ENCODE measurements at regions not wholly inside any gene's neighbourhood (a gene's known extent, or its start where the extent isn't known, plus 50 kb on each side); places are given as distances from the start of the nearest gene placed in this dataset.
"Not testable (repeated sequence)": the region's sequence is repeated elsewhere in the genome, so short reads cannot be mapped to it uniquely, and the experiment has no call there.

DNA sequence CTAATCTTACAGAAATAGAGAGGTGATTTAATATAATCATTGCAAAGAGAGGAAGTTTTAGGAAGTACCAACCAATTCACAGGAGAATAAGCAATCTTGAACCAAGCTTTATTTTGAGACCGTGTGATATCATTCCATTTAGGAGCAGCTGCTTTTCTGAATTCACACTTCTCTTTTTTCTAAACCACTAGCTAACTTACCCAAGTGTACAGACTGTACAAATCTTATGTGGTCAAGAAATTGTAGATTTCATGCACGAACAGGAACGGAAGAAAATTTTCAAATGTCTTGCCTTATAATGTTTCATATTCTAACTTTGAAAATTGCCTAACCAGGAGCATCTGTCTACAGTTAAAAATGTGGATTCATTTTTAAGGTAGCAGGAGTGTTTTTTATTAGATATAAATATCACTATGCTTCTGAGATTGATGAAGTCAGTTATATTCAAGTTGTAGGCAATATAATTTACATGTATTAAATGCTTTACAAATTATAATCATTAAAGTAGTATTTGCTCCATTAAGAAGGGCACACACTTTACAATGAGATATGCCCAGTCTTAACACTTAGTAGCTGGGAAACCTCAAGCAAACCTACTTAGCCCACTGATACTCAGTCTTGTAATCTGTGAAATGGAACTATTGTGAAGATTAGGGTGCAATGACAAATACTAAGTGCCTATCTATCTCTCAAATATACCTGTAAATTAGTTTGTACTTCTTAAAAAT lies 86.7 kb upstream of the FOXN2 start:
- no peak overlapping the region for H3K4me3 ChIP-seq (ENCODE audit: low read depth, low read length)
- DNase-seq (ENCODE audit: low read depth) = peak; percentile 31
- TF ChIP-seq, protein P1, sequence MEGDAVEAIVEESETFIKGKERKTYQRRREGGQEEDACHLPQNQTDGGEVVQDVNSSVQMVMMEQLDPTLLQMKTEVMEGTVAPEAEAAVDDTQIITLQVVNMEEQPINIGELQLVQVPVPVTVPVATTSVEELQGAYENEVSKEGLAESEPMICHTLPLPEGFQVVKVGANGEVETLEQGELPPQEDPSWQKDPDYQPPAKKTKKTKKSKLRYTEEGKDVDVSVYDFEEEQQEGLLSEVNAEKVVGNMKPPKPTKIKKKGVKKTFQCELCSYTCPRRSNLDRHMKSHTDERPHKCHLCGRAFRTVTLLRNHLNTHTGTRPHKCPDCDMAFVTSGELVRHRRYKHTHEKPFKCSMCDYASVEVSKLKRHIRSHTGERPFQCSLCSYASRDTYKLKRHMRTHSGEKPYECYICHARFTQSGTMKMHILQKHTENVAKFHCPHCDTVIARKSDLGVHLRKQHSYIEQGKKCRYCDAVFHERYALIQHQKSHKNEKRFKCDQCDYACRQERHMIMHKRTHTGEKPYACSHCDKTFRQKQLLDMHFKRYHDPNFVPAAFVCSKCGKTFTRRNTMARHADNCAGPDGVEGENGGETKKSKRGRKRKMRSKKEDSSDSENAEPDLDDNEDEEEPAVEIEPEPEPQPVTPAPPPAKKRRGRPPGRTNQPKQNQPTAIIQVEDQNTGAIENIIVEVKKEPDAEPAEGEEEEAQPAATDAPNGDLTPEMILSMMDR (IDR thresholded peaks at IDR 0.05; ENCODE audit: low read depth, low read length, missing control alignments) = no peak

DNA sequence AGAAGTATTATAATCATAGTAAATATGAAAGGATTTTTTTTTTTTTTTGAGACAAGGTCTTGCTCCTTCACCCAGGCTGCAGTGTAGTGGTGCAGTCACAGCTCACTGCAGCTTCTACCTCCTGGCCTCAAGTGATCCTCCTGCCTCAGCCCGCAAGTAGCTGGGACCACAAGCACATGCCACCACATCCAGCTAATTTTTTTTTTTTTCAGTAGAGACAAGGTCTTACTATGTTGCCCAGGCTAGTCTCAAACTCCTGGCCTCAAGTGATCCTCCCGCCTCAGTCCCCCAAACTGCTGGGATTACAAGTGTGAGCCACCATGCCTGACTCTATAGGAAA lies 86.2 kb upstream of the FOXN2 start:
- no peak overlapping the region for H3K4me3 ChIP-seq (ENCODE audit: low read depth, low read length)
- TF ChIP-seq, protein P1 (IDR thresholded peaks at IDR 0.05; ENCODE audit: low read depth, low read length, missing control alignments) = no peak
- DNase-seq (ENCODE audit: low read depth) = no peak

DNA sequence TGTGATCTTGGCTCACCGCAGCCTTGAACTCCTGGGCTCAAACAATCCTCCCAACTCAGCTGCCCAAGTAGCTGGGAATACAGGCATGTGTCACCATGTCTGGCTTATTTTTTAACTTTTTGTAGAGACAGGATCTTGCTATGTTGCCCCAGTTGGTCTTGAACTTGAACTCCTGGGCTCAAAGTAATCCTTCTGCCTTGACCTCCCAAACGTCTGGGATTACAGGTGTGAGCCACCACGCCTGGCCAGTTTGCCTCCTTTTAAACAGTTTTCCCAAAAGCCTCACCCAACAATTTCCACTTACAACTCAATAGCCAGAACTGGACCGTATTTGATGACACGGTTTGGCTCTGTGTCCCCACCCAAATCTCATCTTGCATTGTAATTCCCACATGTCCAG lies 85.4 kb upstream of the FOXN2 start:
- TF ChIP-seq, protein P1 (IDR thresholded peaks at IDR 0.05; ENCODE audit: low read depth, low read length, missing control alignments) = no peak
- H3K4me3 ChIP-seq (ENCODE audit: low read depth, low read length) = no peak overlapping the region
- DNase-seq (ENCODE audit: low read depth) = no peak

DNA sequence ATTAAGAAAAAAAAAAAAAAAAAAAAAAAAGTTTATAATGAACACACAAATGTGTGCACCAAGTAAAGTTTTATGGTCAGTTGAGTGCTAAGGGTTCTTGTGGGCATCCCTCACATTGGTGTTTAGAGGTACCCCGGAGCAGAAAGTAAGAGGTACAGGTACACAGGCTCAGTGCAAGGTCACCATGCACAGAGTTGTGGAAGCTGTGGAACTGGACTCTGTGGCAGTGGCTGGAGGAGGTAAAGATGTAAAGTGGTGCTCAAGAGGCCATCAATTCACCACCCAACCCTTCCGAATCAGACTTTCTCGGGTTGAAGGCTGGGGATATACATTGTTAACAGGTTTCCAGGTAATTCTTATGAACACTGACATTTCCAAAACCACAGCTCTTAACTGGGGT lies 83.6 kb upstream of the FOXN2 start:
- H3K4me3 ChIP-seq (ENCODE audit: low read depth, low read length) = no peak overlapping the region
- TF ChIP-seq, protein P1 (IDR thresholded peaks at IDR 0.05; ENCODE audit: low read depth, low read length, missing control alignments) = no peak
- DNase-seq (ENCODE audit: low read depth) = no peak

DNA sequence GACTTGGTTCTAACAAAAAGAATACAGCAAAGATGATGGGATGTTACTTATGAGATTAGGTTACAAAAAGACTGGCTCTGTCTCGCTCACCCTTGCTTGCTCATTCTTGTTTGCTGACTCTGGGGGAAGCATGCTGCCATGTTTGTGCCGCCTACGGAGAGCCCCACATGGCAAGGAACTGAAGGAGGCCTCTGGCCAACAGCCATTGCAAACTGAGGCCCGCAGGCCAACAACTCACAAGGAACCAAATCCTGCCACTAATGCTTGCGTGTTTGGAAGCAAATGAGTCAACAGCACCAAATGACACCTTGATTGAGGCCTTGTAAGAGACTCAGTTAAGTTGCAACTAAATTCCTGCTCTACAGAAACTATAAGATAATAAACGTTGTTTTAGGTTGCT lies 82.1 kb upstream of the FOXN2 start:
- TF ChIP-seq, protein P1 (IDR thresholded peaks at IDR 0.05; ENCODE audit: low read depth, low read length, missing control alignments) = no peak
- no peak overlapping the region for H3K4me3 ChIP-seq (ENCODE audit: low read depth, low read length)
- DNase-seq (ENCODE audit: low read depth) = no peak

DNA sequence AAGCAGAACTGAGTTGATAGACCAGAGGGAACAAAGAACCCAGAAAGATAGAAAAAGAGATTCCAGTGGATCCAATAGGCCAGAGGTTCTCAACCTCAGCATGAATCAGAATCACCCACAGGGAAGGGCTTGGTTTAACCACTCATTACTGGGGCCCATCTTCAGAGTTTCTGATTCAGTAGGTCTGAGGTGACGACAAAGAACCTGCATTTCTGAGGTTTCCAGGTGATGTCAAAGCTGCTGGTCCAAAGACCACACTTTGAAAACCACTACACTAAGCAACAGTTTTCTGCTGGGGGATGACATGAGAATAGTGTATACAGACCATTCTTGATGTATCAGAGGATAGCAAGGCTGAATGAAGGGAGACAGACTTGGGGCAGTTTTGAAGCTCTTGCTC lies 81.5 kb upstream of the FOXN2 start:
- TF ChIP-seq, protein P1 (IDR thresholded peaks at IDR 0.05; ENCODE audit: low read depth, low read length, missing control alignments) = no peak
- DNase-seq (ENCODE audit: low read depth) = no peak
- H3K4me3 ChIP-seq (ENCODE audit: low read depth, low read length) = no peak overlapping the region

DNA sequence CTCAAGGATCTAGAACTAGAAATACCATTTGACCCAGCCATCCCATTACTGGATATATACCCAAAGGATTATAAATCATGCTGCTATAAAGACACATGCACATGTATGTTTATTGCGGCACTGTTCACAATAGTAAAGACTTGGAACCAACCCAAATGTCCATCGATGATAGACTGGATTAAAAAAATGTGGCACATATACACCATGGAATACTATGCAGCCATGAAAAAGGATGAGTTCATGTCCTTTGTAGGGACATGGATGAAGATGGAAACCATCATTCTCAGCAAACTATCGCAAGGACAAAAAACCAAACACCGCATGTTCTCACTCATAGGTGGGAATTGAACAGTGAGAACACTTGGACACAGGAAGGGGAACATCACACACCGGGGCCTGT lies 80.7 kb upstream of the FOXN2 start:
- not testable (repeated sequence) for H3K4me3 ChIP-seq (ENCODE audit: low read depth, low read length)

More for the DNA sequence above, 80.7 kb upstream of the FOXN2 start:
- not testable (repeated sequence) for DNase-seq (ENCODE audit: low read depth)
